ENCODE measurements at regions not wholly inside any gene's neighbourhood (a gene's known extent, or its start where the extent isn't known, plus 50 kb on each side); places are given as distances from the start of the nearest gene placed in this dataset.

DNA sequence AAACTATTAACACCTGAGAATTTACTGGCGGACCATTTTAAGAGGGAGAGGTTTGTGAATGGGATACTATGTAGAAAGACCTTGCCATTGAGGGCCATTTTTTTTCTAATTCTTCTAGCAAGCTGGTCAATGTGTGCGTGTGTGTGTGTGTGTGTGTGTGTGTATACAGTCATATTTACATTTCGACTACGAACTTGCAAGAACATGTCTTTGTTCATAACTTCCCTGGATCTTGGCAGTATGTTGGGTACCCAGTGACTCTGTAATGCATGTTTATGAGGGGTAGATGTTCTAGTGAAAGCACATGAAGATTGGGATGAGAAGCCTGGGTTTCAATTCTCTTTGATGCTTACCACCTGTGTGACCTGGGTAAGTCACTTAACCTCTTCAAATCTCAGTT lies 133.6 kb downstream of the UBE2E3 start:
- no peak for DNase-seq

DNA sequence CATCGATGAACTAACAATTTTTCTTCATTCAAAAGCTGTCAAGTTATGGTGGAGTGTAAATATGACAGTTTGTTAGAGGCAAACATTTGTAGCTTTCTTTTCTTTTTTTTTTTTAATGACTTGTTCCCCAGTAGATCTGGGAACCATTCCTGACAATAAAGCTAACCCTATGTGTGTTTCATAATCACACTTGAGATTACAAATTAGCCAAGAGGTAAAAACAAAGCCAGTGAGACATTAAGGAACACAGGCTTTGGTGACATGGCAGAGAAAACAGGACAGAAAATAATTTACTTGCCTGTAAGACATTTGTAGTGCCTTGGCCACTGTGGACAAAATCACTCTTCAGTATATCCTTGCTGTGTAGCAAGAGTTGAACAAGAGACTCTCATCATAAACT lies 135.9 kb downstream of the UBE2E3 start:
- no peak for DNase-seq

DNA sequence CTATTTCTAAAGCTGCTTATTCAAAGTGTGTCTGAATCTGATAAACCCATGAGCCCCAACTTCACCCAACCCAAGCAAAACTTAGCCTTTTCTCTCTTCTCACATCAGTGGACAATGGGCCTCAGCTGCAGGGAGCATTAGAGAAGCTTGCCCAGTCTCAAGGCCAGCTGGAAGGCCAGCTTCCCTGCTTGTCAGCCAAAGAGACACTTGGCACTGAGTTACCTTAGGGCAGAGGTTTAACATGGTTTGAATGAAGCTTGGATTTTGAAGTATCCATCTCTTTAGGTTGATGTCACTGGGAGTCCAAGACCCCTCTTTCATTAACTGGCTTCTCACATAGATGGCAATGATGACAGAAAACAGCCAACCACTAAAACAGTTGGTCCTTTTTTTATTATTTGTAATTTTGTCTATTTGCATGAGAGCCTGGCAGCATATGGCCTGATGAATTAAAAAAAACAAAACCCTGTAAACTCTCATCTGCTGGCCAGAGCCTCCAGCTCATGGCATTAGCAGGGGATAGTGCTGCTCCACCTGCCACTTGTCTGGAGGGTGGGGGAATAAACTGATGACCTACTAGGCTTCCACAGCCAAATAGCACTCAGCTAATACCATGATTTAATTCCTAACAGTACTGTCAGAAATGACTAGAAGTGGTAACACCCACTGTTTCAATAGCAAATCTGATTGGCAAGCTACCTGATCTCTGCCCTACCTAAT lies 137.0 kb downstream of the UBE2E3 start:
- DNase-seq: no peak

DNA sequence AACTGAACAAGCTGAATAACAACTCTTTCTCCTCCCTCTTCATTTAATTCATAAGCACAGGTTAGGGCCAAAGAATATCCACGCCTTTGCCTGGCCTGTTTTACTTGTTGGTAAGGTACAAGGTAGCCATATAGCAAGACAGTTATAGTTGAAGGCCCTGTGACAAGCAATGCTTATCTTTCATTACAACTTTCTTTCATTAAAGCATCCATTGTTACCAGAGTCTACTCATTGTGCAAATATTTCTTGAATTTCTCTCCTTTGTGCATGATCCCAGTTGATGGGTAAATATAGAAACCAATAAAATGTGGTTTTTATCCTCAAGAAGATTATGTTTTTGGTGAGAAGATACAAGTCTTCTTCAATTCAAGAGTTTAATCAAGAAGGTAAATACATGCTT lies 140.2 kb downstream of the UBE2E3 start:
- DNase-seq: no peak

DNA sequence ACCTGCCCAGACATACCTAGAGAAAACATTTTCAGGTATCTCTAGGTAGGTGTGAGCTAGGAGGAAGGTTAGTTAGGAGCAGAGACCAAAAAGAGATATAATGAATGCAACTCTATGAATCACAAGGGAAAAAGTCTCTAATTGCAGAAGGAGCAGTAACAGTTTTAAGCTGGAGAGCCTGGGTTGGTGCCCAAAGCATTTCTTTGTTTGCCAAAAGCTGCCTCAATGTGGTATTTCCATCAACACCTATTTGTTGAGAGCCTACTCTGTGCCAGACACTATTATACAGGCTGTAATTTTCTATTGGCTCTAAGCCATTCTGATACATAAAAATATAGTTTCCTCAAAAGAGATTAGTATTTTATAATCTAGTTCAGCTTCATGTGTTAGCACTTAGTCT lies 141.6 kb downstream of the UBE2E3 start:
- no peak for DNase-seq

DNA sequence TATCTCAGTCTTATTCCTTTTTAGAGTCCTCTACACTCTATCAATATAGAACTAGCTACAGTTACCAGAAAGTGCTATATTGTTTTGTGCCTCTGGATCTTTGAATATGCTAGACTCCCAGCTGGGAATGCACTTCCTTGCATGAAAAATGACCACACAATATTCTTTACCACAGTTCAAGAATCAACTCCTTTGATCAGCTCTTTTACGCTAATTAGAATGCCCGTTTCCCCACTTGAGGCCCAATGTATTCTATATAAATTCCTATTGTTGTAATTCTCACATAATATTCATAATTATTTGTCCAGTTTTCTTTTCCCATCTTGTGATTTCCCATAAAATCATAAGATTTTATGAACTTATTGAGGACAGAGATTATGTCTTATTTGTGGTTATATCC lies 142.2 kb downstream of the UBE2E3 start:
- no peak for DNase-seq

DNA sequence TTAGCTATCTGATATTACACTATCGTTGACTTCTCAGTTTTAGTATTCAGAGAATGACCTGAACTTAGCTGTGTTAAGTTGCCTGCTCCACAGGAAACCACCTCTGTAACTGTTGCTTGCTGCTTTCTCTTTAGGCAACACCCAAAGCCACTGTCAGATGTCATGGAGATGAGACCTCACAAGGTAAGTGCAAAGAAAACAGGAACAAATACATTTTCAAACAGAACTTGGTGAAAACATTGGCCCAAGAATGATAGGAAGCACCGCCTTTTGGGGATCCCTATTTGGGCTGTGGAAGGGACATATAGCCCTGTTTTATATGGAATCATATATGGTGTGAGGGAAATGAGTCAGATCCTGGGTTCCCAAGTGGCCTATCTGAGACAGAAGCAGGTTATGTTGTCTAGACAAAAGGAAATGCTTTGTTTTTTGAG lies 143.4 kb downstream of the UBE2E3 start:
- DNase-seq: peak; percentile 61

DNA sequence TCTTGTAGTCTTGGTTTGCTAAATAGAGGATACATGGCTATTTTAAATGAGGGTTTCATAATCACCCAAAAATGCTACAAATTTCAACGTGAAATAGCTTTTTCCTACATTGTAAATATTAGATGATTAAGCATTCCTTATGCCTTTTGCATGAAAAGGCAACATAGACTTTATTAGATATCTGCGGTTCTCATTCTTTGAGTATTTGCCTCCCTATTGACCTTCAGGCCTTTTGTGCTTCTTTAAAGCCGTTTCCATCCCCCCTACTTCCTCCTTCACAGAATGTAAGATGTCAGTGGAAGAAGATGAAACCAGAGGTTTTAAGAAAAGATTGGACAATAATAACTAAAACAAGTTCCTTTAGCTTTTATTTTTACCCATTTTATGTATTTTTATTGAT lies 144.1 kb downstream of the UBE2E3 start:
- no peak for DNase-seq

DNA sequence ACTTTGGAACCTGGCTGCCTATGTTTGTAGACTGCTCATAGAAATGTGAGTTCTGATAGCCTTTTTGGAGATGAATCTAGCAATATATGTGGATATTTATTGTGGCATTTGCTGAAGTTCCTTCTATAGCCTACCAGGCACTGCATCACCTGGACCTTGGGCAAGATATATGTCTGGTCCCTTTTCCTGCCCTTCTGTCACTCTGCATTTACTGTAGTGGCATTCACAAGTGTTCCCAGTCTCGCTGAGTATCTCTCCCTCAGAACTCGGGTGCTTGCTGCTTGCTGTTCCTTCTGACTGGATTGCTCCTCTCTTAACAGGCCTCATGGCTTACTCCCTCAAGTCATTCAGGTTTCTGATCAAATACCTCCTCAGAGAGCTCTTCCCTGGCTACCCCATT lies 145.0 kb downstream of the UBE2E3 start:
- DNase-seq: no peak

DNA sequence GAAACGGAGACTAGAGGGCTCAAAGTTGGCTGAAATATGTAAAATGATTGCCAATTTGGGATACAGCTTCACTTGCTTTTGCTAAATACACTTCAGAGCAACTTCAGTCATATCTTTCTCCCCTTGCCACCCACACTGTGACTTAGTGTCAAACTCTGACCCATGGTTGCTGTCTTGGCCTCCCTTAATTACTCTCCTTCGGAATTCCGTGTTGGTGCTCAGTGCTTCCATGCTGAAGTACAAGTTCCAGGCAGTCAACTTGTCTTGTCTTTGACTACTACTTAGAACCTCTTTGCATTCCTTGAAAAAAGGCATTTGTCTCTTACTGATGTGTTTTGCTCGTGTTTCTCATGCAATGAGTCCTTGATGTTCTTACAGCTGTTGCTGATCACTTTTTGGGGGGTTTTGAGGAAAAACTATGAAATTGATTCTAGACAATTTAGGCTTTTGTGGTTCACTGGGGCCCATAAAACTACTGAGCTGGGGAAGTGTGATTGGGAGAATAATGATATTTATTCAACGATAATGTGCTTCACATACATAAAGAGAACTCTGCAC lies 146.0 kb downstream of the UBE2E3 start:
- no peak for DNase-seq

DNA sequence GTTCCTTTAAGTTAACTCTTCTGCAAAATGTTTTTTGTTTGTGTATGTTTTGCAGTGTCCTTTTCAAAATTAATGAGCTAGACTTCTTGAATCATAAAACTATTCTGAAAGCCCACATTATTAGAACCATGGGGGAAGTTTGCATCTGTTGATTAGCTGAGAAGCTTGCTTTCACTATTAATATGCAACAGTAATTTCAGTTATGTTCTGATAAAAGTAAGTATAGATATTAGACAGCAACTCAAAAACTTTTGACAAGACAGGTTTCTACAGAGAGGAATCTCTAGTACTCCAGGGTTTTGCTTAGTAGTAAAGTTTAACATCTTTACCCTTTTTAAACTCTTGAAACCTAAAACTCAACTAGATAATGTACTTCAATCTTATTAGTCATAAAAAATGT lies 147.8 kb downstream of the UBE2E3 start:
- no peak for DNase-seq

DNA sequence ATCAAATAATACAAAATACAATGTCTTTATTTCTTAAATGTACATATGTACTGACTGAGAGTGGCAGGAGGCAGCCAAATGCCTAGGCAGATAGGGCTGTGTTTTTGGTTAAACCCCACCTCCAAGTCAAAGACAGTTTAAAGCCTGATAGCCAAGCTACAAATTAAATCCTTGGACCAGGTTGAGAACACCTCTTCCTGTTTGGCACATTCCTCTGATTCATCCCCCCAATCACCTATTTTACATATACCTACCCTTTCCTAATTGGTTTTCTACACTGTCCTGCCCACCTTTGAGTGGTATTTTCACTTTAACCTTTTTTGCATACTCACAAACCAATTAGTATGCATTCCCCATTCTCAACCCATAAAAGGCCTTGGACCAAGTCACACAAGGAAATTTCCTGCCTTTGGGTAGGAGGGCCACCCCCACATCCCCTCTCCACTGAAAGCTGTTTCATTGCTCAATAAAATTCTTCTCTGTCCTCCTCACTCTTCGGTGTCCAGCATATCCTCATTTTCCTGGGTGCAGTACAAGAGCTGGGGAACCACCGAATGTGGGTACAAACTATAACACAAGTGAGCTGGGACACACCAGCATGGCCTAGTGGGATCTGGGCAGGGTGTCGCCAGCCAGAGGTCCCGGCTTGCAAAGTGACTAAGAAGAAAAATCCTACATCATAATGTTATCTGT lies 149.1 kb downstream of the UBE2E3 start:
- DNase-seq: no peak

DNA sequence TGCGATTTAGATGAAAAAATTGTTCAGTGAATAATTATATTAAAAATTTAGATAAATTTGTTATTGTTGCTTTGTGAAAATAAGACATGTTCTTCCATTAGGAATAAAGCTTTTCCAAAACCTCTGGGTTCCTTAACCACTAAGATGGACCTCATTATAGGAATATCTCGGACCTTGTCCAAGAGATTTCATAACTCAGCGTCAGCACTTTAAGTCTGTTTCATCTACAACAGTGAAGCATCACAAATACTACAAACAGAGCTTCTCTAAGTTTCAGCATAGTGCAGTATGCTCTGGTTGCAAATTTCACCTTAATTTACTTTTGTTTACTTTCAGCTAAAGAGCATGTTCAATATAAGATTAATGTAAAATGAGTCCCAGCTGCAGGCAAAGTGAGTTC lies 150.3 kb downstream of the UBE2E3 start:
- DNase-seq: no peak

DNA sequence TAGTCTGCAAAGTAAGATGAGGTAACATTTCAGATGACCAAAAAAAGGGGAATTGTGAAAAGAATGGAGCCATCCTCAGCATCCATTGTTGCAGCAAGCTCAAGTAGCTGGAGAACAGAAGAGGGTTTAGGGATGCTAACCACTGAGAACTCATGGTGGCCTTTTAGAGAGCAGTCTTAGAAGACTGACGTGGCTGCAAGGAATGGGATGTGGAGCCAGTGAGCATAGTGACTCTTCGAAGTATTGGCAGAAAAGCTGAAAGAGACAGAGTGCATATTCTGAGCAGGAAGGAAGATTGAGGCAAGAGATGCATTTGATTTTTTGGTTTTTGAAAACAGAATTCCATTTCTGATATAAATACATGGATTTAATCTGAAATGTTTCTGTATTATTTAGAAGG lies 151.2 kb downstream of the UBE2E3 start:
- DNase-seq: no peak

DNA sequence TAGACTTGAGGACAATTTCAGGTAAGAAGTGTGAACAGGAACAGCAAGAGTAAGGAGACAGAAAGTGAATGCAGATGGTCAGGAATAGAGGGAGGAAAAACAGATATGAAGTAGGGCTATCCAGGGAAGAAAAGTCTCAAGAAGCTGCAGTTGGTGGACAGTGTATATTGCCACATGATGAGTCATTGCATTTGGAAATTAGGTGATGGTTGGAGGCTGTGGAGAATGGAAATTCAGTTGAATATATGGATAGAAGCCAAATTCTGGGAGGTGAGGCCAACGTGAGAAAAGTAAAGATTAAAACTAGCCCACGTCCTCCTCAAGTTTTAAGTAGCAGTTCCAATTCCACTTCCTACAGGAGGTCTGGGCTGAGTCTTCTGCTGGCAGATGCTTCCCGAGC lies 158.4 kb downstream of the UBE2E3 start:
- DNase-seq: no peak

DNA sequence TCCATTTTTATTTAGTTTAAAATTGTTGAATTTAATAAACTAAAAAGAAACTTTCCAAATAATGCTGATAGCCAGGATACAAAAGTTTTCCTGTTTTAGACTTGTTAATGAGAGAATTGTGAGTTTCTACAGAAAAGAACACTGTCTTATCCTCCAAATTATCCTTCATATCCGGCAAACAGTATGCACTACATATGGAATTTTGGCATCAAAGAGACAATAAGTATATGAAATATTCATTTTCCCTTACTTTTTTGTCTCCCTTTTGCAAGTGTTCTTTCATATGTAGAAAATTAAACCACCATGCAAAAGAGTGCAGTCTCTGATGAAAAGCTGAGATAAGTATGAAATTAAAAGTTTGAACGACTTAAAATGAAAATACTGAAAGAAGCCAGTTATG lies 159.4 kb downstream of the UBE2E3 start:
- DNase-seq: no peak

DNA sequence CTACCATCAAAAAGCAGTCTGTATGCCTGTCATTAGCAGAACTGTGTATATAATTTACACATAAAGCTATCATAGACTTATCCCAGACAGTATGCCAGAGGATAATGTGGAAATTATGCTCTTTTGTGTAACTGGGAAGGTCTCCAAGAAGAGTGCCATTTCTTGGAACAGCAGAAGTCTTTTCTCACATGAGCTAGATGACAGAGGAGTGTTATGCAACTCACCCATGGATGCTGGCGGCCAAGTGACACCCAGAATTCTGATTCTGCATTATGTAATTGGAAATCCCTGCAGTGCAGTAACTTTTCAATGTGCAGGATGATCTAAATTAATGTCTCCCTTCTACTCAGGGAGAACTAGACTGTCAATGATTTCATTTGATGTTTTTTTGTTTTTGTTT lies 160.0 kb downstream of the UBE2E3 start:
- DNase-seq: no peak

DNA sequence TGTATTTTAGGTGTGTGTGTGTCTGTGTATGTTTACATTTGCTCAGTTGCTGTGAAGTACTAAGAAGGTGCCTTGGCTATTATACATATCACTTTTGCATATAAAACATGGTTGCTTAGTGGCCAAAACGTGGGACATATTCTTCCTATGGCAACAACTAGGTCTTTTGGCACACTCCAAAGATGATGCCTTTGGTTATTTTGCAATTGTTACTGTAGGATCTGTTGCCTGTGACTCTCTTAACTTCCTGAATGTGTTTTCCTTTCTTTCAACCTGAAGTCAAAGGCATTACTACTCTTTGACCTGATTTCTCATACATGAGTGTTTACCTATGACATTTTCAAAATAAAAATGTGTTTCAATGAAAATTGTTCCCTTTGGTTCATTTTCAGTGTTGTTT lies 160.5 kb downstream of the UBE2E3 start:
- DNase-seq: no peak

DNA sequence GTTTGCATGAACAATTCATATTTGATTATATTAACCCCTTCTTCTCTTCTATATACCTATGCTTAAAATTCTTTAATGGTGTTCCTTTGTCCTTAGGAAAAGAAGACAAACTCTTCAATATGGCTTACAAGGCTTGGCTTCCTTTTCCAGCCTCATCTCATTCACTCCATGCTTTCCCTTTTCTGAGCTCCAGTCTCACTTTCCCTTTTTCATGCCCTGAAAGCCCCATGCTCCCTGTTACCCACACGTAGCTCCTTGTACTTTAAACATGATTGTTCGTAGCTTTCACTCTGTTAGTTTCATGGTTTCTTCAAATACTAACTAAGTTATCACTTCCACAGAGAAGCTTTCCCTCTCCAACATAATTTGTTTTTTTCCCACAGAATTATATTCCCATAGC lies 161.3 kb downstream of the UBE2E3 start:
- DNase-seq: no peak

DNA sequence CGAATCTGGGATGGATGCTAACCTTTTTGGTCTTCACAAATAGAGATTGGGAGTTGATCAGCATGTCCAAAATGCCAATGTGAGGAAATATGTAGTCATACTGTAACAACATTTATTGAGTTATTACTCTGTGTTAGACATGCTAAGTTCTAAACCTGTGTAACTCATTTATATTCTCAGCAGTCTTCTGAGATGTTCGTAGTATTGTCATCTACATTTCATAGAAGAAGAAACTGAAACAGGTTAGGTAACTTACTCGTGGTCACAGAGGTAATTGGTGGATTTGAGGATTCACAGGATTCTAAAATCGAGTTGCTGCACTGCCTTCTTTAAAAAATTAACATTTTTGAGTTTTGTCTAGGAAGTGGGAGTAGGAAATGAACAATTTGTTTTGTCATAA lies 162.1 kb downstream of the UBE2E3 start:
- DNase-seq: no peak

DNA sequence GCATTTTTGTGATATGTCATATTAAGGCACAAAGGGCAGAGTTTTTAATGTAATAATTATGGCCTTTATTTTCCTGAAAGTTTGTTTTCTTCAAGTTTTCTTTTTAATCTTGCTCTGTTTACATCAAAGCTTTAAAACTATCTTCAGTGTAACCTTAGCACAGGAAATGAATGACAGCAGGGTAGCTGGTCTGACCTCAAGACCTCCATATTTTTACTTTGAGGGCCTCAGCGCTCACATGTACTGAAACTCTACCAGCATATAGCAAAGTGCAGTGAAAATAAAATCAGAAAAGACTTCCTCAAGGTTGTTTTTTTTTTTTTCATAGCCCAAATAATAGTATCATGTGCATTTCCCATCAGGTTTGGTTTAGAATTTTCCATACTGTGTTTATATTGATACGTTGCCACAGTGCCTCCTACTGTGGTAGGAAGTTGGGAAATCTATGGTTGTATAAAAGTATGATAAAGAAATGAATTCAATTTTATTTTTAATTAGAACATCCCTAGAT lies 163.4 kb downstream of the UBE2E3 start:
- DNase-seq: no peak

DNA sequence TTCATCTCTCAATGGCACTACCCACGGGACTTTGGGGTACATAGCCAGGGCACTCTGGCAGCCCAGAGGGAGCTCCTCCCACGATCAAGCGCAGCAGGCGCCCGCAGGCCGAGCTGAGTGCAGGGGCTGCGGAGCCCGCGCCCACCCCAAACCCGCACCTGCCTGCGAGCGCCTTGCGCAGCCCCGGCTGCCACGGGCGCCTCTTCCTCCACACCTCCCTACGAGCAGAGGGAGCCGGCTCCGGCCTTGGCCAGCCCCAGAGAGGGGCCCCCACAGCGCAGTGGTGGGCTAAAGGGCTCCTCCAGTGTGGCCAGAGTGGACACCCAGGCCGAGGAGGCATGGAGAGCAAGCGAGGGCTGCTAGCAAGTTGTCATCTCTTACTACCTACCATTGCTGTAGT lies 165.2 kb downstream of the UBE2E3 start:
- DNase-seq: no peak

DNA sequence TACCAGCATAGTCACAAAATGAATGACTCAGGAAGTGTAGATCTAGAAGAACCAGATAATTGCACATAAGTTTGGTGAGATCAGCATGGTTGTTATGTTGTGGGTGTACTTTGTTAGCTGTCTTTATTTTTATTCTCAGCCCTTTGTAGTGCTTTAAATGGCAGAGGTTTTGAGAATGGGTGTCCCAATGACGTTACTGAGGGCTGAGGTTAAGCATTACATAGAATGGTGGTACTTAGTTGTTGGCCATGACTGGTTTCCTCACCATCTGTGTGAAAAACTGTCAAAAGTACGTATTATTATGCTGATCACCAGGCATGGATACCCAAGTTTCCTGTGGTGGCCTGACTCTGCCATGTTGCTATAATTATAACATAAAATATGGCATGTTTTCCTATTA lies 165.8 kb downstream of the UBE2E3 start:
- DNase-seq: no peak

DNA sequence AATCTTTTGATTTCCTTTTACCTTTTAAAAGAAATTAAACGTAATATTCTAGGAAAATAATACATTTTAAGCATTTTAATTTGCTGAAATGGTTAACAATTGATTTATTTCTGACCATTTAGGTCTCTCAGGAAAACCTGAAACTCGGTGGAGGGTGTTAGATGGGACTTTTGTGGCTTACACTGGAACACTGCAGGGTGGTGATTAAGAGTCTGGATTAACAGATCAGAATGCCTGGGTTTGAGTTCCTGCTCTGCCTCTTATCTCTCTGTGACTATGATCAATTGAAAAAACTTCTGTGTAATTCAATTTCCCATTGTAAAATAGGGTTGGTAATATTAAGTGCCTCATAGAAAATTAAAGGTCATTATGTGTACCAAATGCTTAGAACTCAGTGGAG lies 168.7 kb downstream of the UBE2E3 start:
- no peak for DNase-seq
